T-helper 2 cell treated with Interferon-gamma antibody and Interleukin-4, amounts not matched to agents 5 μg/mL and 100 μg/mL, for 36 hours (primary cell): ENCODE measurements at regions not wholly inside any gene's neighbourhood (a gene's known extent, or its start where the extent isn't known, plus 50 kb on each side); places are given as distances from the start of the nearest gene placed in this dataset.

Experiments used
- DNase-seq: peaks from one replicate; pipeline ENCODE4 v3.0.0; 2021; ENCODE audit warnings: low spot score
- H3K27ac Mint-ChIP-seq: one replicate; pipeline ENCODE4 v1.8.0; 2021; ENCODE audit warnings: mild to moderate bottlenecking, mixed read lengths
- H3K27me3 Mint-ChIP-seq: one replicate; pipeline ENCODE4 v1.8.0; 2021; ENCODE audit warnings: low read depth, mixed read lengths
- H3K36me3 Mint-ChIP-seq: one replicate; pipeline ENCODE4 v1.8.0; 2021; ENCODE audit warnings: low read depth, mixed read lengths
- H3K4me1 Mint-ChIP-seq: one replicate; pipeline ENCODE4 v1.8.0; 2021; ENCODE audit warnings: low read depth, mixed read lengths
- H3K4me3 Mint-ChIP-seq: one replicate; pipeline ENCODE4 v1.8.0; 2022; ENCODE audit warnings: mild to moderate bottlenecking, moderate library complexity, mixed read lengths
- H3K9me3 Mint-ChIP-seq: one replicate; pipeline ENCODE4 v1.8.0; 2021; ENCODE audit warnings: mixed read lengths

GRCh38 chr2:386406-387103 lies 98.7 kb upstream of the ALKAL2 start:
- Mint-ChIP-seq H3K9me3 (peaks cover 5% of the 10 kb centered on the region), H3K27me3 (no peaks in the 10 kb centered on the region), H3K27ac (no peak overlapping the region), H3K36me3 (no peaks in the 10 kb centered on the region), H3K4me1 (peaks cover 1% of the 10 kb centered on the region), H3K4me3 (no peak overlapping the region)
- no peak for DNase-seq

- peaks cover 5% of the 10 kb centered on the region for H3K9me3 Mint-ChIP-seq
- no peak for DNase-seq
- H3K4me3 Mint-ChIP-seq: no peak overlapping the region
- no peaks in the 10 kb centered on the region for H3K4me1 Mint-ChIP-seq
- no peak overlapping the region for H3K27ac Mint-ChIP-seq
- no peaks in the 10 kb centered on the region for H3K27me3 Mint-ChIP-seq
- no peaks in the 10 kb centered on the region for H3K36me3 Mint-ChIP-seq
Observed at GRCh38 chr2:385785-386184, 97.9 kb upstream of the ALKAL2 start.

DNA sequence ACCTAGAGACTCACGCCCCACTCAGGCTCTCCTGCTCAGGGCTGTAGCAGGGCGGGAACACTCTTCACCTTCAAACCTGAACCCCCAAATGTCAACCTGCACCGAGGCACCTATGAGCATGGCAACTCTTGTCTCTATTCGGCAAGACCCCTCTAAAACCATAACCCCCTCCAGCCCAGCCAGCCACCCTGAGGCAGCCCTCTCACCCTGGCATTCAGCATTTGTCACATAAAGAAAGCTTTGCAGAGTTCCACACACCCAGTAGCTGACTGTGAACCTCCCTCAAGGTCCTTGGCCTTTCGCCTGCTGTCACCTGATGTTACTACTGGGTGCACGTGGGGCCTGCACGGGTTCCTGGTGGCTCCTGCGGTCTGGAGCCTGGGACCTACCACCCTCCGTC lies 97.2 kb upstream of the ALKAL2 start:
- Mint-ChIP-seq H3K4me3 (no peak overlapping the region), H3K9me3 (peaks cover 5% of the 10 kb centered on the region), H3K27me3 (peaks cover 2% of the 10 kb centered on the region), H3K36me3 (no peaks in the 10 kb centered on the region), H3K27ac (no peak overlapping the region), H3K4me1 (no peaks in the 10 kb centered on the region)
- DNase-seq: no peak

GRCh38 chr2:383888-384287 lies 96.0 kb upstream of the ALKAL2 start:
- Mint-ChIP-seq H3K27me3 (peaks cover 2% of the 10 kb centered on the region), H3K36me3 (no peaks in the 10 kb centered on the region), H3K4me1 (no peaks in the 10 kb centered on the region), H3K4me3 (no peak overlapping the region), H3K9me3 (peaks cover 2% of the 10 kb centered on the region), H3K27ac (no peak overlapping the region)
- DNase-seq: no peak

DNA sequence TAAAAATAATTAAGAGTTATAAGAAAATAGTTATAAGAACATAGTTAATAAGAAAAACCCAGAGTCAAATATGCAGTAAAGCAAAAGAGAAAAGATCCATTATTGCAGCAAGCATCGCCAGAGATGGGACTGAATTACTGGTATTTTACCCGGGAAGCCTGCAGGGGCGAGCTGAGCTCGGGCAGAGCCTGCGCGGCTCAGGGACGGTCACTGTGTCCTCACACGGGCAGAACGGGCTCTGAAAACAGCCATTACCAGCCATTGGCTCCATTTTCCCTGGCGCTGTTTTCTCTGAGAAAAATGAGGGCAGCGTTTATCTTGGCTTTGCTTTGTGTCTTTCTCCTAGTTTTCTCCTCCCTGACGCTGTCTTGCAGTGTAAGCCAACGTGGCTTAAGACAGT lies 95.3 kb upstream of the ALKAL2 start:
- H3K36me3 Mint-ChIP-seq: no peaks in the 10 kb centered on the region

DNA sequence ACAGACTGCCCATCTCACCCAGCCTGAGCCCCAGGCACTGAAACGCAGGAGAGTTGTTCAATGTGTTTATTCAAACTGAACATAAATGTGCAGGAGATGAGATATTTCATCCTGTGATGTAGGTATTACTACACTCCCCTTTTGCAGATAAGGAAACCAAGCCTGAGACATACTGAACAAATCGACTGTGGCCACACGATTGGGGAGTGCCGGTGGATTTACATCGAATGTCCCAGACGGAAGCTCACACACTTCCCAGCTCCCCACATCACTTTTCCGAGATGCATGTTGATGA lies 94.8 kb upstream of the ALKAL2 start:
- no peaks in the 10 kb centered on the region for H3K4me1 Mint-ChIP-seq
- peaks cover 6% of the 10 kb centered on the region for H3K27me3 Mint-ChIP-seq
- H3K27ac Mint-ChIP-seq: no peak overlapping the region
- no peaks in the 10 kb centered on the region for H3K36me3 Mint-ChIP-seq
- no peak for DNase-seq
- no peak overlapping the region for H3K4me3 Mint-ChIP-seq
- peaks cover 2% of the 10 kb centered on the region for H3K9me3 Mint-ChIP-seq

More for the DNA sequence above, 95.3 kb upstream of the ALKAL2 start:
- Mint-ChIP-seq H3K4me1 (no peaks in the 10 kb centered on the region), H3K9me3 (no peaks in the 10 kb centered on the region), H3K27ac (no peak overlapping the region), H3K27me3 (peaks cover 2% of the 10 kb centered on the region), H3K4me3 (no peak overlapping the region)
- no peak for DNase-seq

DNA sequence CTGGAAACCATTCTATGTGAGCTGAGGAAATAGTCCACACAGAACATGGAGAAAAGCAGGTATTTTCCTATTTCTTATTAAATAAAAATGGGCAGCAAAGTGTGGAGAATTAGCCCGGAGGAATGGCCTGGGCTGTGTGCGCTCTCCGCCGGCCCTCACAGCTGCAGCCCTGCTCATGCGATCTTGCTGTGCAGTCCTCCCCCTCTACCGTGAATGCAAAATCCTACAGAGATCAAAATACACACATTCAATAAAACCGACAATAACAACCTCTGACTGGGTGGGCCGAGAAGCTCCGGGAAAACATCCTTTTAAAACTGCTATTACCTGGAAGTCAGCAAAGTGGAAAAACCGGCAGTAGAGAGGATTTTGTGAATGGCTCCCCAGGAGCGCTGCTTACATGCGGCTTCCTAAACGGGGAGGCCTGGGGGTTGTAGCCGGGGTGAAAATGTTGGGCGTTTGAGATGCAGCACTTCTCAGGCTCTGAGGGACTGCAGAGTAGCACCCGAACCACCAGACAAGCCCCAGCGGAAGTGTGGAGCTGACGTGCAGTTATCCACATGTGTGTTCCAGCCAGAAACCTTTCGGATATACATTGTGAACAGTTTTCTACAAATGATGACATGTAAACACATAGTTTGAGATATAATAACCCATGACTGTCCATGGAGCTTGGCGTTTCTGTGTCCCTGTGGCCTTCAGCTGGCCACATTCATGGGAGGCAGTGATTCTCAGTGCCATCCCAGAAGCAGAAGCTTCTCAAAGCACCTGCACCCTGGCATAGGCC lies 94.2 kb upstream of the ALKAL2 start:
- Mint-ChIP-seq H3K36me3 (no peaks in the 10 kb centered on the region), H3K4me3 (no peak overlapping the region), H3K4me1 (no peaks in the 10 kb centered on the region), H3K27me3 (peaks cover 11% of the 10 kb centered on the region), H3K27ac (no peak overlapping the region), H3K9me3 (peaks cover 8% of the 10 kb centered on the region)
- no peak for DNase-seq

- no peak for DNase-seq
- Mint-ChIP-seq H3K27ac (no peak overlapping the region), H3K27me3 (peaks cover 11% of the 10 kb centered on the region), H3K9me3 (peaks cover 10% of the 10 kb centered on the region), H3K4me3 (no peak overlapping the region), H3K4me1 (no peaks in the 10 kb centered on the region), H3K36me3 (no peaks in the 10 kb centered on the region)
Observed at GRCh38 chr2:381181-381580, 93.3 kb upstream of the ALKAL2 start.

DNA sequence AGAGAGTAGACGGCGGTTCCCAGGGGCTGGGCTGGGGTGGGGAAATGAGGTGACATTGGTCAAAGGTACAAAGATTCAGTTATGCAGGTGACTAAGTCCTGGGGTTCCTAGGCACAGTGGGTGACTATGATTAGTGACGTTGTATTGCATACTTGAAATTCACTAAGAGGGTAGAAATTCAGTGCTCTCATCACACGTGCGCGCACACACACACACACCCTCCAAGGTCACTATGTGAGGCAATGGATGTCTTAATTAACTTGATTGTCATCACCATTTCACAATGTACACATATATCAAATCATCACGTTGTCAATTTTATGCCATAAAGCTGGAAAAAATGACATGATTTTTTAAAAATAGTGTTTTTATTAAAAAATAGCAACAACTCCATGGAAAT lies 92.9 kb upstream of the ALKAL2 start:
- H3K9me3 Mint-ChIP-seq: peaks cover 10% of the 10 kb centered on the region
- no peaks in the 10 kb centered on the region for H3K36me3 Mint-ChIP-seq
- no peak overlapping the region for H3K27ac Mint-ChIP-seq
- no peaks in the 10 kb centered on the region for H3K4me1 Mint-ChIP-seq
- H3K27me3 Mint-ChIP-seq: peaks cover 11% of the 10 kb centered on the region
- H3K4me3 Mint-ChIP-seq: no peak overlapping the region
- DNase-seq: no peak

- Mint-ChIP-seq H3K9me3 (peaks cover 10% of the 10 kb centered on the region), H3K4me3 (no peak overlapping the region), H3K27me3 (peaks cover 11% of the 10 kb centered on the region), H3K4me1 (no peaks in the 10 kb centered on the region), H3K36me3 (no peaks in the 10 kb centered on the region), H3K27ac (no peak overlapping the region)
- no peak for DNase-seq
Observed at GRCh38 chr2:380221-380620, 92.3 kb upstream of the ALKAL2 start.

DNA sequence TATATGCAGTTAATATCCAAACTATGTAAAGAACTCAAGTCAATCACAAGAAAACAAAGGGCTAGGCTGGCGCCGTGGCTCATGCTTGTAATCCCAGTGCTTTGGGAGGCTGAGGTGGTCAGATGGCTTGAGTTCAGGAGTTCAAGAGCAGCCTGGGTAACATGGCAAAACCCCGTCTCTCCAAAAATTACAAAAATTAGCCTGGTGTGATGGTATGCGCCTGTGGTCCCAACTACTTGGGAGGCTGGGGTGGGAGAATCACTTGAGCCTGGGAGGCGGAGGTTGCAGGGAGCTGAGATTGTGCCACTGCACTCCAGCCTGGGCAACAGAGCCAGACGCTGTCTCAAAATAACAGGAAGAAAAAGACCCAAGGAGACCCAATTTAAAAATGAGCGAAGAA lies 91.9 kb upstream of the ALKAL2 start:
- Mint-ChIP-seq H3K4me1 (no peaks in the 10 kb centered on the region), H3K36me3 (no peaks in the 10 kb centered on the region), H3K27ac (no peak overlapping the region), H3K4me3 (no peak overlapping the region), H3K27me3 (peaks cover 11% of the 10 kb centered on the region), H3K9me3 (peaks cover 10% of the 10 kb centered on the region)
- no peak for DNase-seq

DNA sequence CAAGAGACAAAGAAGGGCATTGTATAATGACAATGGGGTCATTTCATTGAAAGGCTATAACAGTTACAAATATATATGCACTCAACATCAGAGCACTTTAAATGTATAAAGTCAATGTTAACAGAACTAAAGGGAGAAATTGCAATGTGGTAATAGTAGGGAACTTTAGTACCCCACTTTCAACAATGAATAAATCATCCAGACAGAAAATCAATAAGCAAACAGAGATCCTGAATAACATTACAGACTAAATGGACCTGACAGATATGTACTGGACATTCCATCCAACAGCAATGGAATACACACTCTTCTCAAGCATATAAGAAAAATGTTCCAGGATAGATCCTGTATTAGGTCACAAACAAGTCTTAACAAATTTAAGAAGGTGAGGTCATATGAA lies 90.5 kb upstream of the ALKAL2 start:
- Mint-ChIP-seq H3K9me3 (peaks cover 10% of the 10 kb centered on the region), H3K27me3 (peaks cover 11% of the 10 kb centered on the region), H3K4me3 (no peak overlapping the region), H3K4me1 (no peaks in the 10 kb centered on the region), H3K27ac (no peak overlapping the region), H3K36me3 (no peaks in the 10 kb centered on the region)
- DNase-seq: no peak

DNA sequence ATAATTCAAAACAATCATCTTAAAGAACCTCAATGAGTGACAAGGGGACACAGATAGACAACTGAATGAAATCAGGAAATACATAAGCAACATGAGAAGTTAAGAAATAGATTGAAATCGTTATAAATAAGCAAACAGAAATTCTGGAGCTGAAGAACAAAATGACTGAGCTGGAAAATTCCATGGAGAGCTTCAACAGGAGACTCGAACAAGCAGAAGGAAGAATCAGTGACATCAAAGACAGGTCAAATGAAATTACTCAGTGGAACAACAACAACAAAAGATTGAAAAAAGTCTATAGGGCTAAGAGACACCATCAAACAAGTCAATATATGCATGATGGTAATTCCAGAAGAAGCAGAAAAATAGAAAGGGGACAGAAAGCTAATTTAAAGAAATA lies 89.5 kb upstream of the ALKAL2 start:
- Mint-ChIP-seq H3K27me3 (peaks cover 11% of the 10 kb centered on the region), H3K27ac (no peak overlapping the region), H3K9me3 (peaks cover 10% of the 10 kb centered on the region), H3K4me1 (no peaks in the 10 kb centered on the region), H3K4me3 (no peak overlapping the region), H3K36me3 (no peaks in the 10 kb centered on the region)
- DNase-seq: no peak

GRCh38 chr2:375956-376307 lies 88.0 kb upstream of the ALKAL2 start:
- peaks cover 13% of the 10 kb centered on the region for H3K9me3 Mint-ChIP-seq
- no peak overlapping the region for H3K27ac Mint-ChIP-seq

More at GRCh38 chr2:375956-376307, 88.0 kb upstream of the ALKAL2 start:
- no peaks in the 10 kb centered on the region for H3K36me3 Mint-ChIP-seq
- no peaks in the 10 kb centered on the region for H3K4me1 Mint-ChIP-seq
- DNase-seq: no peak
- peaks cover 15% of the 10 kb centered on the region for H3K27me3 Mint-ChIP-seq
- no peak overlapping the region for H3K4me3 Mint-ChIP-seq
